Activated naive CD4-positive, alpha-beta T cell treated with anti-CD3 and anti-CD28 coated beads, Interleukin-2, amount 50 U/mL, for 24 hours (primary cell): ENCODE measurements at regions not wholly inside any gene's neighbourhood (a gene's known extent, or its start where the extent isn't known, plus 50 kb on each side); places are given as distances from the start of the nearest gene placed in this dataset.
A peak's percentile ranks its signal among the peaks of the same experiment; 100 is the strongest.
"Not testable (repeated sequence)": the region's sequence is repeated elsewhere in the genome, so short reads cannot be mapped to it uniquely, and the experiment has no call there.

Experiments
- H3K27ac Mint-ChIP-seq: one replicate; pipeline ENCODE4 v1.8.0; 2021; ENCODE audit warnings: mild to moderate bottlenecking, mixed read lengths
- H3K27me3 Mint-ChIP-seq: one replicate; pipeline ENCODE4 v1.8.0; 2021; ENCODE audit warnings: mixed read lengths
- H3K36me3 Mint-ChIP-seq: one replicate; pipeline ENCODE4 v1.8.0; 2021; ENCODE audit warnings: mixed read lengths
- H3K4me1 Mint-ChIP-seq: one replicate; pipeline ENCODE4 v1.8.0; 2021; ENCODE audit warnings: mixed read lengths
- H3K4me3 Mint-ChIP-seq: one replicate; pipeline ENCODE4 v1.8.0; 2021; ENCODE audit warnings: mild to moderate bottlenecking, mixed read lengths
- H3K9me3 Mint-ChIP-seq: one replicate; pipeline ENCODE4 v1.8.0; 2021; ENCODE audit warnings: mixed read lengths

GRCh38 chr3:30539772-30540171 lies 66.6 kb upstream of the TGFBR2 start:
- peaks cover 4% of the 10 kb centered on the region for H3K9me3 Mint-ChIP-seq
- H3K27ac Mint-ChIP-seq: no peak overlapping the region
- H3K4me3 Mint-ChIP-seq: no peak overlapping the region

GRCh38 chr3:30541156-30541555 lies 65.2 kb upstream of the TGFBR2 start:
- not testable (repeated sequence) for H3K27ac Mint-ChIP-seq, H3K36me3 Mint-ChIP-seq, H3K4me3 Mint-ChIP-seq, H3K9me3 Mint-ChIP-seq, H3K27me3 Mint-ChIP-seq
- H3K4me1 Mint-ChIP-seq: peaks cover 48% of the 10 kb centered on the region

More at GRCh38 chr3:30539772-30540171, 66.6 kb upstream of the TGFBR2 start:
- Mint-ChIP-seq H3K27me3 (no peaks in the 10 kb centered on the region), H3K36me3 (peaks cover 3% of the 10 kb centered on the region), H3K4me1 (peaks cover 34% of the 10 kb centered on the region)

GRCh38 chr3:30542897-30543296 lies 63.5 kb upstream of the TGFBR2 start:
- Mint-ChIP-seq H3K27ac (no peak overlapping the region), H3K9me3 (peaks cover 4% of the 10 kb centered on the region)

GRCh38 chr3:30544812-30545211 lies 61.6 kb upstream of the TGFBR2 start:
- Mint-ChIP-seq H3K4me1 (peaks cover 38% of the 10 kb centered on the region), H3K27ac (peak overlapping the region; percentile 13), H3K27me3 (no peaks in the 10 kb centered on the region), H3K36me3 (peaks cover 2% of the 10 kb centered on the region), H3K4me3 (no peak overlapping the region), H3K9me3 (peaks cover 4% of the 10 kb centered on the region)

More at GRCh38 chr3:30542897-30543296, 63.5 kb upstream of the TGFBR2 start:
- Mint-ChIP-seq H3K4me3 (no peak overlapping the region), H3K27me3 (no peaks in the 10 kb centered on the region), H3K4me1 (peaks cover 53% of the 10 kb centered on the region), H3K36me3 (peaks cover 2% of the 10 kb centered on the region)

GRCh38 chr3:30546934-30547333 lies 59.5 kb upstream of the TGFBR2 start:
- H3K27ac Mint-ChIP-seq: no peak overlapping the region
- peaks cover 4% of the 10 kb centered on the region for H3K9me3 Mint-ChIP-seq
- H3K4me1 Mint-ChIP-seq: peaks cover 47% of the 10 kb centered on the region
- peaks cover 2% of the 10 kb centered on the region for H3K36me3 Mint-ChIP-seq
- no peaks in the 10 kb centered on the region for H3K27me3 Mint-ChIP-seq
- H3K4me3 Mint-ChIP-seq: no peak overlapping the region

- peaks cover 2% of the 10 kb centered on the region for H3K36me3 Mint-ChIP-seq
- H3K27me3 Mint-ChIP-seq: no peaks in the 10 kb centered on the region
- H3K27ac Mint-ChIP-seq: no peak overlapping the region
- H3K9me3 Mint-ChIP-seq: peaks cover 4% of the 10 kb centered on the region
- no peak overlapping the region for H3K4me3 Mint-ChIP-seq
- peaks cover 55% of the 10 kb centered on the region for H3K4me1 Mint-ChIP-seq
Measured at GRCh38 chr3:30547716-30548115, 58.7 kb upstream of the TGFBR2 start.

DNA sequence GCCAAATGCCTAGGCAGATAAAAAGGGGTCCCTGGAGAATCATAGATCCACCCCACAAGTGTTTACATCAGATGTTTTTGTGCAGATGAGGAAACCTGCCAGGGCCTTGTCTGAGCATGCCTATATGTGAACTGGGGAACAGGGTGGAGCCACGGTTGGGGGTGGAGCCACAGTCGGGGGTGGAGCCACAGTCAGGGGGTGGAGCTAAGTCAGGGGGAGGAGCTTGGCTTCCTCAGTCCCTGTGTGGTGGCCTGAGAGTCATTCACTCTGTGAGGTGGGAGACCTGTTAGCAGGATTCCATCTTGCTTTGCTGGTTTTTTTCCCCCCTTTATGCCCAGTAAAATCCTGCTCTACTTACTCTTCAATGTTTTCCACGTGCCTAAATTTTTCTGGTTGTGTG lies 57.8 kb upstream of the TGFBR2 start:
- no peaks in the 10 kb centered on the region for H3K27me3 Mint-ChIP-seq
- H3K9me3 Mint-ChIP-seq: no peaks in the 10 kb centered on the region
- no peaks in the 10 kb centered on the region for H3K36me3 Mint-ChIP-seq
- peaks cover 57% of the 10 kb centered on the region for H3K4me1 Mint-ChIP-seq
- no peak overlapping the region for H3K27ac Mint-ChIP-seq
- H3K4me3 Mint-ChIP-seq: no peak overlapping the region

GRCh38 chr3:30549600-30549999 lies 56.8 kb upstream of the TGFBR2 start:
- H3K27ac Mint-ChIP-seq: no peak overlapping the region
- H3K27me3 Mint-ChIP-seq: no peaks in the 10 kb centered on the region
- H3K9me3 Mint-ChIP-seq: no peaks in the 10 kb centered on the region
- H3K36me3 Mint-ChIP-seq: peaks cover 1% of the 10 kb centered on the region
- H3K4me3 Mint-ChIP-seq: no peak overlapping the region
- peaks cover 62% of the 10 kb centered on the region for H3K4me1 Mint-ChIP-seq

- H3K9me3 Mint-ChIP-seq: no peaks in the 10 kb centered on the region
- H3K27ac Mint-ChIP-seq: no peak overlapping the region
- H3K4me3 Mint-ChIP-seq: no peak overlapping the region
Measured at GRCh38 chr3:30550246-30550645, 56.2 kb upstream of the TGFBR2 start.

GRCh38 chr3:30551266-30551665 lies 55.1 kb upstream of the TGFBR2 start:
- Mint-ChIP-seq H3K4me1 (peaks cover 46% of the 10 kb centered on the region), H3K36me3 (peaks cover 1% of the 10 kb centered on the region), H3K27me3 (no peaks in the 10 kb centered on the region), H3K4me3 (no peak overlapping the region), H3K9me3 (no peaks in the 10 kb centered on the region), H3K27ac (no peak overlapping the region)

More at GRCh38 chr3:30550246-30550645, 56.2 kb upstream of the TGFBR2 start:
- Mint-ChIP-seq H3K4me1 (peaks cover 56% of the 10 kb centered on the region), H3K27me3 (no peaks in the 10 kb centered on the region), H3K36me3 (peaks cover 1% of the 10 kb centered on the region)

- peak overlapping the region; percentile 1 for H3K27ac Mint-ChIP-seq
- no peaks in the 10 kb centered on the region for H3K9me3 Mint-ChIP-seq
- H3K36me3 Mint-ChIP-seq: peaks cover 1% of the 10 kb centered on the region
Measured at GRCh38 chr3:30551927-30552326, 54.5 kb upstream of the TGFBR2 start.

GRCh38 chr3:30553641-30554316 lies 52.6 kb upstream of the TGFBR2 start:
- Mint-ChIP-seq H3K4me3 (peak overlapping the region; percentile 3), H3K9me3 (no peaks in the 10 kb centered on the region)

More at GRCh38 chr3:30551927-30552326, 54.5 kb upstream of the TGFBR2 start:
- H3K27me3 Mint-ChIP-seq: no peaks in the 10 kb centered on the region
- no peak overlapping the region for H3K4me3 Mint-ChIP-seq
- H3K4me1 Mint-ChIP-seq: peaks cover 42% of the 10 kb centered on the region

GRCh38 chr3:30554317-30554690 lies 52.1 kb upstream of the TGFBR2 start:
- H3K4me1 Mint-ChIP-seq: peaks cover 35% of the 10 kb centered on the region
- peaks cover 1% of the 10 kb centered on the region for H3K36me3 Mint-ChIP-seq
- no peaks in the 10 kb centered on the region for H3K27me3 Mint-ChIP-seq
- H3K27ac Mint-ChIP-seq: no peak overlapping the region
- no peaks in the 10 kb centered on the region for H3K9me3 Mint-ChIP-seq
- H3K4me3 Mint-ChIP-seq: no peak overlapping the region

More at GRCh38 chr3:30553641-30554316, 52.6 kb upstream of the TGFBR2 start:
- Mint-ChIP-seq H3K27ac (peak overlapping the region; percentile 76), H3K27me3 (no peaks in the 10 kb centered on the region), H3K4me1 (peaks cover 35% of the 10 kb centered on the region), H3K36me3 (peaks cover 1% of the 10 kb centered on the region)

DNA sequence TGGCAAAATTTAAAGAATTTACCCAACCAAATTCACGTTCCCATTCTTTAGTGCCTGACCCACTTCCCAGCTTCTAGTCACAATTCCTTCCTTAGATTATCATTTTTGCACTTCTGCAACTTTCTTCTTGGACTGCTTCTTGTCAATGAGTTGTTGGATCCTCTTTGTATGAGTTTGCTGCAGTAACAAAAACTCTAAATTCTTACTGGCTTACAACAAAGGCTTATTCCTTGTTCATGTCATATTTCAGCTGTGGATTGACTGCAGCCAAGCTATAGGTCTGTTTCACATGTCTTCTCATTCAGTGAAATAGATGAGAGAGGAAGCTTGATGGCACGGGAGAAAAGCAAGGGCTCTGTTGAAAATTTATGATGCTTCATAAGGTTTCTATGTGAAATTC lies 50.4 kb upstream of the TGFBR2 start:
- Mint-ChIP-seq H3K27me3 (no peaks in the 10 kb centered on the region), H3K27ac (no peak overlapping the region), H3K4me3 (no peak overlapping the region), H3K4me1 (peaks cover 30% of the 10 kb centered on the region), H3K9me3 (no peaks in the 10 kb centered on the region), H3K36me3 (peaks cover 1% of the 10 kb centered on the region)
